ENCODE measurements at regions not wholly inside any gene's neighbourhood (a gene's known extent, or its start where the extent isn't known, plus 50 kb on each side); places are given as distances from the start of the nearest gene placed in this dataset.

DNA sequence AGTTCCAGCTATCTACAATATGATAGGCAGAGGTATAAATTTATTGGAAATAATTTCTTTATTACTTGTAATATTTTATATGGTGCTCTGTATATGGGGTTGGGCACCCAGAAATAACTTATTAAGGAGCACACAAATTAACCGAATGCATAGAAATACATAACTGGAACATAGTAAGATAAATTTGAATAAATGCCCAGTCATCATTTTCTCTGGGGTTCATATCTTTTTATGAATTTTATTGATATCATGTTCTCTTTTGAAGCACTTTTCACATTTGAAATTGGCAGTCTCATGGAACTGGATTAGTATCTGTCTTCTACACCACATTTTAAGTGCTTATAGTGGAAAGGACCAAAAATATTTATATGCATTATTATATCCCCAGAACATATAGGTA lies 122.0 kb downstream of the PCDH7 start:
- Histone ChIP-seq H3K9me2 (replicated peaks; ENCODE audit: low read depth, low read length) (no peaks in the 10 kb centered on the region), H3K4me3 (ENCODE audit: low read length, poor library complexity, severe bottlenecking) (no peak overlapping the region), H3K79me2 (ENCODE audit: insufficient read depth, low read length) (no peaks in the 10 kb centered on the region), H3K9ac (ENCODE audit: low read depth, low read length, poor library complexity, severe bottlenecking) (no peak overlapping the region), H3K9me3 (ENCODE audit: insufficient read depth, low read depth, low read length) (no peaks in the 10 kb centered on the region), H3K27me3 (ENCODE audit: insufficient read depth, low read length, poor library complexity, severe bottlenecking) (no peaks in the 10 kb centered on the region), H4K20me1 (ENCODE audit: insufficient read depth, low read length, poor library complexity, severe bottlenecking) (no peaks in the 10 kb centered on the region), H2AFZ (ENCODE audit: low read length) (no peak overlapping the region), H3K36me3 (ENCODE audit: insufficient read depth, low read length) (no peaks in the 10 kb centered on the region), H3K4me1 (ENCODE audit: insufficient read depth, low read length, poor library complexity, severe bottlenecking) (no peaks in the 10 kb centered on the region), H3K4me2 (ENCODE audit: low read depth, low read length, poor library complexity, severe bottlenecking) (no peak overlapping the region), H3F3A (ENCODE audit: low read depth) (no peaks in the 10 kb centered on the region)
- TF ChIP-seq, protein P1, sequence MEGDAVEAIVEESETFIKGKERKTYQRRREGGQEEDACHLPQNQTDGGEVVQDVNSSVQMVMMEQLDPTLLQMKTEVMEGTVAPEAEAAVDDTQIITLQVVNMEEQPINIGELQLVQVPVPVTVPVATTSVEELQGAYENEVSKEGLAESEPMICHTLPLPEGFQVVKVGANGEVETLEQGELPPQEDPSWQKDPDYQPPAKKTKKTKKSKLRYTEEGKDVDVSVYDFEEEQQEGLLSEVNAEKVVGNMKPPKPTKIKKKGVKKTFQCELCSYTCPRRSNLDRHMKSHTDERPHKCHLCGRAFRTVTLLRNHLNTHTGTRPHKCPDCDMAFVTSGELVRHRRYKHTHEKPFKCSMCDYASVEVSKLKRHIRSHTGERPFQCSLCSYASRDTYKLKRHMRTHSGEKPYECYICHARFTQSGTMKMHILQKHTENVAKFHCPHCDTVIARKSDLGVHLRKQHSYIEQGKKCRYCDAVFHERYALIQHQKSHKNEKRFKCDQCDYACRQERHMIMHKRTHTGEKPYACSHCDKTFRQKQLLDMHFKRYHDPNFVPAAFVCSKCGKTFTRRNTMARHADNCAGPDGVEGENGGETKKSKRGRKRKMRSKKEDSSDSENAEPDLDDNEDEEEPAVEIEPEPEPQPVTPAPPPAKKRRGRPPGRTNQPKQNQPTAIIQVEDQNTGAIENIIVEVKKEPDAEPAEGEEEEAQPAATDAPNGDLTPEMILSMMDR (conservative IDR thresholded peaks at IDR 0.05; ENCODE audit: low read length): no peak
- no peak for TF ChIP-seq EZH2phosphoT487 (IDR thresholded peaks at IDR 0.05; ENCODE audit: borderline replicate concordance)

DNA sequence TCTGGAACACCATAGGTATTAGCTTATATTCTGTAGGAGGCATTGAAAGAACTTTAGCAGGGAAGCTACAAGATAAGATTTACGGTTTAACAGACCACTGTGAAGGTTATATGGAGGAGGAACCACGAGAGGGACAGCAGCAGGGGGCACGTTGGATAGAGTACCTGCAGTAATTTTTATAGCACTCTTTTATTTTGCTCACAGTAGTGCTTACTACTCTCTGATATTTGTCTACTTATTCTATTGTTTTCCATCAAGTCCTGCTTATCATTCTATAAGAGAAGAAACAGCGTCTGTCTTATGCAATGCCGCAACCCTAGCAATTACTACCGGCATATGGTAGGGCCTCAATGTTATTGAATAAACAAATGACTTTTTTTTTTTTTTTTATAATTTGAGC lies 122.5 kb downstream of the PCDH7 start:
- H3K4me3 ChIP-seq (ENCODE audit: low read length, poor library complexity, severe bottlenecking): no peak overlapping the region
- H3K9ac ChIP-seq (ENCODE audit: low read depth, low read length, poor library complexity, severe bottlenecking): no peak overlapping the region
- H3K79me2 ChIP-seq (ENCODE audit: insufficient read depth, low read length): no peaks in the 10 kb centered on the region
- TF ChIP-seq, protein P1 (conservative IDR thresholded peaks at IDR 0.05; ENCODE audit: low read length): no peak
- no peaks in the 10 kb centered on the region for H3F3A ChIP-seq (ENCODE audit: low read depth)
- H3K4me1 ChIP-seq (ENCODE audit: insufficient read depth, low read length, poor library complexity, severe bottlenecking): no peaks in the 10 kb centered on the region
- no peaks in the 10 kb centered on the region for H3K9me2 ChIP-seq (replicated peaks; ENCODE audit: low read depth, low read length)
- no peak overlapping the region for H3K4me2 ChIP-seq (ENCODE audit: low read depth, low read length, poor library complexity, severe bottlenecking)
- H3K27me3 ChIP-seq (ENCODE audit: insufficient read depth, low read length, poor library complexity, severe bottlenecking): no peaks in the 10 kb centered on the region
- no peaks in the 10 kb centered on the region for H3K36me3 ChIP-seq (ENCODE audit: insufficient read depth, low read length)
- no peaks in the 10 kb centered on the region for H4K20me1 ChIP-seq (ENCODE audit: insufficient read depth, low read length, poor library complexity, severe bottlenecking)
- H2AFZ ChIP-seq (ENCODE audit: low read length): no peak overlapping the region
- H3K9me3 ChIP-seq (ENCODE audit: insufficient read depth, low read depth, low read length): no peaks in the 10 kb centered on the region

GRCh38 chr4:30844861-30845582 lies 124.9 kb downstream of the PCDH7 start:
- Histone ChIP-seq H3K4me2 (ENCODE audit: low read depth, low read length, poor library complexity, severe bottlenecking) (no peak overlapping the region), H3K9ac (ENCODE audit: low read depth, low read length, poor library complexity, severe bottlenecking) (no peak overlapping the region), H3K4me3 (ENCODE audit: low read length, poor library complexity, severe bottlenecking) (no peak overlapping the region), H3K36me3 (ENCODE audit: insufficient read depth, low read length) (no peaks in the 10 kb centered on the region), H2AFZ (ENCODE audit: low read length) (no peak overlapping the region), H3K9me2 (replicated peaks; ENCODE audit: low read depth, low read length) (no peaks in the 10 kb centered on the region), H4K20me1 (ENCODE audit: insufficient read depth, low read length, poor library complexity, severe bottlenecking) (no peaks in the 10 kb centered on the region), H3K4me1 (ENCODE audit: insufficient read depth, low read length, poor library complexity, severe bottlenecking) (no peaks in the 10 kb centered on the region), H3K9me3 (ENCODE audit: insufficient read depth, low read depth, low read length) (no peaks in the 10 kb centered on the region), H3F3A (ENCODE audit: low read depth) (no peaks in the 10 kb centered on the region), H3K79me2 (ENCODE audit: insufficient read depth, low read length) (no peaks in the 10 kb centered on the region), H3K27me3 (ENCODE audit: insufficient read depth, low read length, poor library complexity, severe bottlenecking) (no peaks in the 10 kb centered on the region)
- TF ChIP-seq, protein P1 (conservative IDR thresholded peaks at IDR 0.05; ENCODE audit: low read length): no peak
- no peak for TF ChIP-seq EZH2phosphoT487 (IDR thresholded peaks at IDR 0.05; ENCODE audit: borderline replicate concordance)

Data from Loucy (cell line).